ENCODE measurements at regions not wholly inside any gene's neighbourhood (a gene's known extent, or its start where the extent isn't known, plus 50 kb on each side); places are given as distances from the start of the nearest gene placed in this dataset.
"Not testable (repeated sequence)": the region's sequence is repeated elsewhere in the genome, so short reads cannot be mapped to it uniquely, and the experiment has no call there.

- no peak for DNase-seq (ENCODE audit: low read depth in 2 of 2, low spot score in 1 of 2)
These were observed 486.0 kb downstream of the REEP3 start for GRCh38 chr10:64007157-64007556.

- DNase-seq (ENCODE audit: low read depth in 2 of 2, low spot score in 1 of 2) = no peak
These were observed 489.5 kb downstream of the REEP3 start for GRCh38 chr10:64010711-64011110.

DNA sequence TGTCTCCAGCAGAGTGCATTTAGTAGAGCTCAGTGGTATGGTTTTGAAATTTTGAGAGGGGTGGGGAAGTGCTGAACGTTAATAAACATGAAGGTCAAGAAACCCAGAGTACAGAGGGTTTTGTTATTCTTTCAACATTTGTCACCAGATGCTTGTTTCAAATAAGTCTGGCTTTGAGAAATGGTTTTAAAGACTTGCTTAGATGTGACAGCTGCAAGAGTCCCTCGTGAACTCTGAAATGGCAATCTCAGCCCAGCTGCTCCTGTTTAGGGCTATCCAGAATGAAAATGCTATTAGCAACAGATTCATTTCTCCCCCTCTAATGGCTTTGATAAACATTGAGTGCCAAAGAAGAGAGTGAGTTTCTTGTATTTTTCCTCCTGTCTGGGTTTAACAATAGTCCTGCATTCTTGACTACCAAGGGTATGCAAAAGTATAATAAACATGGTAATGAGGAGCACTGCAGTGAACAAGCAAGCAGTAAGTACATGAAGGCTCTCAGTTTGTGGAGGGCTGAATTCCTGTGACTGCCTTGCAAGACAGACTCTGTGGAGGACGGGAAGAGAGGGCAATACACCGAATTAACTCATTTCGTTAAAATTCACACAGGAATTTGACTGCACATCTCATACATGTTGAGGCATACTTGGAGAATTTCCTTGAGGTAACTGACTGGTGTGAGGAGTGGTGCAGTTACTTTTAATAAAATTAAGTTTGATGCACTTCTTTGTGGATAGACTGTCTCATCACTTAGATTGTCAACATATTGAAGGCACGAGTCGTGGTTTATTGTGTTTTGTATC, 490.9 kb downstream of the REEP3 start:
- no peak for DNase-seq (ENCODE audit: low read depth in 2 of 2, low spot score in 1 of 2)

GRCh38 chr10:64014281-64014680, 493.1 kb downstream of the REEP3 start:
- no peak for DNase-seq (ENCODE audit: low read depth in 2 of 2, low spot score in 1 of 2)

DNA sequence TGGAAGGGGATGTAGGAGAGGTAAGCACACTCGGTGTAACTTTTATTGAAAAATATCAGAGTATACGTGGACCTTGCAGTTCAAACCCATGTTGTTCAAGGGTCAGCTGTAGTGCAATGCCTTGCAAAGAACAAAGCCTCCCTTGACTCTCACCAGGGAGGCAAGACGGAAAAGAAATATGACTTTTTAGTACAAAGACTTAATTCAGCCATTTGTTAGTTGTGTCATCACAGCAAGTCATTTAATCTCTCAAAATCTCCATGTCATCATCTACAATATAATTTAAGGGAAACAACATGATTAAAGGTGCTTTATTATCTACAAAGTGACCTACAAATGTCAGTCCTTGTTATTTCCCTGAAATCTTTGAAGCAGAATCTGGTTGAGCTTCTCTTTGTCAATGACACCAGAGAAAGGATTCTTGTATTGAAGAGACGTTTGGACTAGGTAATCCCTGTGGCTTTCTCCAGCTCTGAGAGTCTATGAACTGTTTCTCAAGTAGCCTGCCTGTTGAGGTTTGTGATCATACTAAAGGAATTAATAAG, 502.8 kb downstream of the REEP3 start:
- no peak for DNase-seq (ENCODE audit: low read depth in 2 of 2, low spot score in 1 of 2)

- DNase-seq (ENCODE audit: low read depth in 2 of 2, low spot score in 1 of 2) = no peak
These were observed 512.5 kb downstream of the REEP3 start for GRCh38 chr10:64033711-64034110.

DNA sequence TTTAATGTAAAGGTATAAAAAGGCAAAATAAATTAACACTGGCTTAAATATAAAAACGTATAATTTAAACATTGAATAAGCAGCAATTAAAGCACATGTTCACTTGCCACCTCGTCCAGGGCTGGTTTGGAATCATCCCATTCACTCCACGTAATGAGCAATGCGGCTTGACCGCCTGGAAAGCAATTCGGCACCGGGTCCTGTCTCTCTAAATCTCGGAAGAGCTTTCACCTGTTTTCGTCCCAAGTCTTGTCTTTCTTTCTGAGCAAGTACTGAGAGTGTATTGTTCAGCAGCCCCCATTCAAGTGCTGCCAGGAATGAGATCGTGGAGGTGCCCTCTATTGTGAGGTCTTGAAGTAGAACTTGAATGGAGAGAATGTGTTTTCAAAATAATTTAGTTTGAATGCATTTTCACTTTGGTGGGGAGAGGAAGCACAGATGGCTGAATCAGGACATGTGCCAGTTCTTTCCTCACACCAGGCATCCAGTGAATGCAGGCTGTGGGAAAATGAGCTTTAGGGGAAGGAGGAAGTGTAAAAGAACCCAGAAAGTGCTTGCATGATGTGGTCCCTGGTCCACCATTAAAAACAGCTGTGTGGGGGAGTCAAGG, 515.2 kb downstream of the REEP3 start:
- DNase-seq (ENCODE audit: low read depth in 2 of 2, low spot score in 1 of 2) = no peak

DNA sequence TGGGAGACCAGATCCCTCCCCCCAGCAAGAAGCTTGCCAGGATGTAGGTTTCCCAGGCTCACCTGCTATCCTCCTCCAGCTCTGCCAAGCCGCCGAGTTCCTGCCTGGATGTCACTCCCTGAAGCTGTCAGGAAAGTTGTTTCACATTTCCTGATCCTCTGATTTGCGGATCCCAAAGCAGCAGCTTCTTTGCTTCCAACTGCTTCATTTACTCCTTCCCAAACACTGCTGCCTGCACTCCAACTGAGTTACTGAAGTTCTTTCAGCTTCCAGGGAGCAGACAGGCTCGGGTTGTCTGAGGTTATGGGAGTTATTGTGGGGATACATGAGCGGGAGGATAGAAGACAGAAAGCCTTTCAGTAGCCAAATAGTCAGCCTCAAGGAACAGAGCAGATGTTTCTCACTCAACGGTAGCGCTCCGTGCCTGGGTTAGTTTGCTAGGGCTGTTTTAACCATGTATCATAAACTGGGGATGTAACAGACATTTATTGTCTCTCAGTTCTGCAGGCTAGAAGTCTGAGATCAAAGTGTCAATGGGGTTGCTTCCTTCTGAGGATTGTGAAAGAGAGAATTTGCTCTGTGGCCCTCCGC, 516.0 kb downstream of the REEP3 start:
- no peak for DNase-seq (ENCODE audit: low read depth in 2 of 2, low spot score in 1 of 2)

DNA sequence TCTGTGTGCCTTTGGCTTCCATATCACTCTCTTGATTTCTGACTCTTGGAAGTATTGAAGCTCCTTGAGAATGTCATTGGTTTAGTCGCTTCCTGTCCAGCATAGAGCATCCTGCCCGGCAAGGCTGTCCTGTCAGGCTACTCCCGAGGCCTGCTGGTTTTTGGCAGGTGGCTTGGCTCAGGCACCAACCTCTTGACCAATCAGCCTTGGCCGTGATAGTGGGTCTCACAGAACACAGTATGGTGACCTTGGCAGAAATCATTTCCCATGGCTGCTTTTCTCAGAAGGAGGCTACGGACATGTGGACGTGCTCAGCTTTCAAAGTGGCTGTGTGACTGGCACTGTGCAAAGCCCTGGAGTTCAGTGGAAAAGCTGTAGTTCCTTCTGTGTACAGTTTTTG, 516.9 kb downstream of the REEP3 start:
- no peak for DNase-seq (ENCODE audit: low read depth in 2 of 2, low spot score in 1 of 2)

DNA sequence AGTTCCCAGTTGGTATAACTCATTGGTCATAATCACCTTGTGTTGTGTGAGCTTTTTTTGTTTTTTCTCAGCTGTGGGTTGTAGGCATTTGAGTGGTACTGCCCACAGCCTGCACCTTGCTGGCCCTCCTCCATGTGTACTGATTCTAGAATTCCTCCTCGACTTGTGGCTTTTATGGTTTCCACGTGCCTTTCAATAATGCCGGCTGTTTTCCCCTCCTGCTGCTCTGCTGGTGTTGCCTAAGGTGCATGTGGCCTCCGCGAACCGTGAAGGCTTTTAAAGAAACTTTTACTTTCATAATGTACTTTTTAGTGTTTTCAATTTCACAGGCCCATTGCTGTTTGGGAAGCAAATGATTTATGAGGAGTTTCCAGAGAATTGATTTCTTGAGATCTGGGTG, 518.0 kb downstream of the REEP3 start:
- no peak for DNase-seq (ENCODE audit: low read depth in 2 of 2, low spot score in 1 of 2)

DNA sequence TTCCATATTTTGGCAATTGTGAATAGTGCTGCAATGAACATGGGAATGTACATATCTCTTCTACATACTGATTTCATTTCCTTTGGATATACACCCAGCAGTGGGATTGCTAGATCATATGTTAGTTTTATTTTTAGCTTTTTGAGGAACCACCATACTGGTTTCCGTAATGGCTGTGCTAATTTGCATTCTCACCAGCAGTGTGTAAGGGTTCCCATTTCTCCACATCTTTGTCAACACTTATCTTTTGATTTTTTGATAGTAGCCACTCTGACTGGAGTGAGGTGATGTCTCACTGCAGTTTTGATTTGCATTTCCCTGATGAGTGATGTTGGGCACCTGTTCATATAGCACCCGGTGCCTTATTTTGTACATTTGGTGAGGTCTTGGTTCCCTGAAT, 519.6 kb downstream of the REEP3 start:
- no peak for DNase-seq (ENCODE audit: low read depth in 2 of 2, low spot score in 1 of 2)

- DNase-seq (ENCODE audit: low read depth in 2 of 2, low spot score in 1 of 2) = peak; percentile 37 to 54
These were observed 520.2 kb downstream of the REEP3 start for GRCh38 chr10:64041185-64041988.

DNA sequence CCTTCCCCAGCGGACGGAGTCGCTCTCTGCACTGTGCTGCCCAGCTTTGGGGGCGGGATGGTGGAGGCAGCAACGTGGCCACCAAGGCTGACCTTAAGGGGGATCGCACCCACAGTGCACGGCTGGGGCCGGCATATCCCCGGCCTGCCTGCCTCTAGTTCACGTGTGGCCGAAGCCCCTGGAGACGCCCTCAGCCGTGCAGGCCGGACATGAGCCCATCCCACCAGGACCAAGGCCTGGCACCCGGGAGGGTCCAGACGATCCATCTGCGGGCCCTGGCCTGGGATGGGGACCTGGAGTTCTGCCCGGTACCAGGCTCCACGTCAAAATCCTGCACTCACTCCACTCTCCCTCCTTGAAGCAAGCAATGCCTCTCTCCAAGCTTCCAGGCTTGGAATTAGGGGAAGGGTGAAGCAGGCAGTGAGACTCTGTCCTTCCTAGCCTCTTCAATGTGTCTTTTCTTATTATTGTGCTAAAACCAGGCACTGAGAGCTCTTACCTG, 520.8 kb downstream of the REEP3 start:
- DNase-seq (ENCODE audit: low read depth in 2 of 2, low spot score in 1 of 2) = no peak

DNA sequence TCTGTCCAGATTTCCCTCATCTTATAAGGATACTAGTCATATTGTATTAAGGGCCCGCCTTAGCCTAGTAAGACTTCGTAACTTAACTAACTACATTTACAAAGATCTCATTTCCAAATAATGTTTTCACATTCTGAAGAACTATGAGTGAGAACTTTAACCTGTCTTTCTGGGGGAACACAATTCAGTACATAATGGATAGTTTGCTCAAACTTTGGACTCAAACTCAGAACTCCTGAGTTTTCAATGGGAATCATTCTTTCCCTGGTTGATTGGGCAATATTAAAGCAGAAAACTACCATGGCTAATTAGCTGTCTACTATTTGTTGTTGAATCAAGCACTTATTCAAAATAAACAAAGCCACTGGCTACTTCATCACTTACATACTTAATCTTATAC, 522.9 kb downstream of the REEP3 start:
- no peak for DNase-seq (ENCODE audit: low read depth in 2 of 2, low spot score in 1 of 2)

DNA sequence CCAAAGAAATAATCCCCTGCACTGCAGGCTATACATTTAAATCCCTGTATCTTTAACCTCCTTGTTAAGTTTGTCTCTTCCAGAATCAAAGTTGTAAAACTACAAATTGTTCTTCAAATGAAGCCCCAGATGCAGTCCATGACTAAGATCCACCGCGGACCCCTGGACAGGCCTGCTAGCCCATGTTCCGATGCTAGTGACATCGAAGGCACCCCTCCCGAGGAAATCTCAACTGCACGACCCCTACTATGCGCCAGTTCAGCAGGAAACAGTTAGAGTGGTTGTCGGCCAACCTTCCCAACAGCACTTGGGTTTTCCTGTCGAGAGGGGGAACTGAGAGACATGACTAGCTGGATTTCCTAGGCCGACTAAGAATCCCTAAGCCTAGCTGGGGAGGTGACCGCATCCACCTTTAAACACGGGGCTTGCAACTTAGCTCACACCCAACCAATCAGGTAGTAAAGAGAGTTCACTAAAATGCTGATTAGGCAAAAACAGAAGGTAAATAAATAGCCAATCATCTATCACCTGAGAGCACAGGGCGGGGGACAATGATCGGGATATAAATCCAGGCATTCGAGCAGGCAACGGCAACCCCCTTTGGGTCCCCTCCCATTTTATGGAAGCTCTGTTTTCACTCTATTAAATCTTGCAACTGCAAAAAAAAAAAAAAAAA, 523.9 kb downstream of the REEP3 start:
- not testable (repeated sequence) for DNase-seq (ENCODE audit: low read depth in 2 of 2, low spot score in 1 of 2)

DNA sequence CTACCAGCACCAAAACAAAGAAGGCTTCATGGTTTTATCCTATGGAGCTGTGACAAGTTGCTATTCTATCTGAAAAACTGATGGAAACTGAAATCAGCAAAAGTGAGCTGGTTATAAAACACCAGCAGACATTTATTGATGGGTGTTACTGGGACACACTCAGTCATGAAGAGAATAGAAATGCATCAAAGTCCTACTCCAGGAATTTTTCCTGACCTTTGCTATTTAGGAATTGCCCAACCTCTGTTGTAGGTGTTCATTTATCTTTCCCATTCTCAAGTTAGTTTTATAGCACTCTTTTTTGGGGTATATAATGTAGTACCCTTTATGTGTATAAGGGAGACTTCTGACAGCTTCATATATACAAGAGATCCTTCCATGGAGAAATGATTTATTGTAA, 533.2 kb downstream of the REEP3 start:
- DNase-seq (ENCODE audit: low read depth in 2 of 2, low spot score in 1 of 2) = no peak

DNA sequence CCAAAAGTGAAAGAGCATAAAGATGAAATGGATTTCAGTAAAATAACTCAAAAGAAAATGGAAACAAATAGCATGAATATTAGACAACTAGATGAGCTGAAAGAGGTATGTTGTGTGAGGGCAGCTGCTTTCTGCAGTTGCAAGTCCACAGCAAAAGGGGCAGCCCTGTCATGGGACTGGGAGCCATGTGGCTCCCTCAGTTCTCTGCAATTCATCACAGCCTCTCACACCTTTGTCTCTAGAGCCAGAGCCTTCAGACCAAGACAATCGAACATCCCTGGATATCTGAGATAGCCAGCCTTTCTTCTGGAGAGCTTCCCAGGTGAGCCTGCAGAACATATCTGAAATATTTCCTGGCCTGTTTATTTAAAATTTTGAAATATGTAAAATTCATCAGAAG, 538.7 kb downstream of the REEP3 start:
- no peak for DNase-seq (ENCODE audit: low read depth in 2 of 2, low spot score in 1 of 2)

DNA sequence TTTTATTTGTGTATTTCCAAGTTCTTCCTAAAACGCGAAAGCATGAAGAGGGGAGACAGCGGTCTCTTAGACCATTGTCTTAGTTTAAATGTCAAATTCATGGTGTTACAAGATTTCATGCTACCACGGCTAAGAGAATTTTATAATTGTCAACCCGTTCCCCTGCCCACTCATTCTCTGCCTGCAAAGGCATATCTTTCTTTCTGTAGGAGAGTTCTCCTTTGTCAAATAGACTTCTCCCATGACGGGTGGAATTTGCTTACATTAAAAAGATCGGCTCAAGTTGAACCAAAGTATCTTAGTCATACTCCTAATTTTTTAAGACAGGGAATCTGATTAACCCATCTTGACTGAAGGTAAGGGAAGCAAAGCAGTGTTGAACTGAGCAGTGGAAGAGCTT, 539.2 kb downstream of the REEP3 start:
- no peak for DNase-seq (ENCODE audit: low read depth in 2 of 2, low spot score in 1 of 2)

- DNase-seq (ENCODE audit: low read depth in 2 of 2, low spot score in 1 of 2) = no peak
These were observed 541.6 kb downstream of the REEP3 start for GRCh38 chr10:64062793-64063192.

DNA sequence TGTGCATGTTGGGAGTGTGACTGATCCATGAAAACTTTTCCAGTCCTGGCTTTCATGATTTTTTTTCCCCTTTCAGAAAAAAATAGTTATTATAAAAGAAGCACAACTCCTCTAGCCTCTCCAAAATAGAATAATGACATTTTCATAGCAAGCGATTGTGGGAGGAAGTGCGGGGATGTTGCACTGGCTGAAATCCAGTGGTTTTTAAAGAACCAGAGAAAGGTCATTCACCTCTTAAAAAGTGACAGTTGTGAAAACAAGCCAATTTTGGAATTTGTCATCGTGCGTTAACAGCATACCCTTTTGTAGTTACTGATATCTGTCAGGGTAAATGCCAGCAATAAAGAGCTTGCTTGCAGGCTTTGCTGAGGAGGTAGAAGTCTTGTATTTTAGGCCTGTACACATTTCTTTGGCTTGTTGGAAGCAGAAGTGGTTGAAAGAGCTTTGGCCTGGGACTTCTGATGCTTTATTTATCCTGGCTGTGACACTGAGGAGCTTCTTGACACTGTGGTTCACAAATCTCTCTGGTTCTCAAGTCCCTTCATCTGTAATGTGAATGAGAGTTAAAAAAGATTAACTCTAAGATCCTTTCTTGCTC, 545.9 kb downstream of the REEP3 start:
- DNase-seq (ENCODE audit: low read depth in 2 of 2, low spot score in 1 of 2) = no peak

All from stimulated activated CD8-positive, alpha-beta memory T cell treated with anti-CD3 and anti-CD28 coated beads, Interleukin-4, amount 100 ng/mL, for 1 hour (primary cell).